MM.1S (cell line): ENCODE measurements at regions not wholly inside any gene's neighbourhood (a gene's known extent, or its start where the extent isn't known, plus 50 kb on each side); places are given as distances from the start of the nearest gene placed in this dataset.

Experiments used
- DNase-seq: peaks from one replicate; pipeline ENCODE4 v3.0.0-alpha.2; 2015
- H2AFZ ChIP-seq: fragments of 300-600 bp; sonication (generic); 2 replicates; pipeline ENCODE4 v1.6.0; 2016; ENCODE audit warnings: antibody characterized with exemption, low read length
- H3F3A ChIP-seq: fragments of 300-600 bp; sonication (generic); 2 replicates; pipeline ENCODE4 v1.6.1; 2016; ENCODE audit warnings: mild to moderate bottlenecking, antibody characterized with exemption, low read length, moderate library complexity, mixed read lengths; ENCODE audit not compliant: insufficient read depth
- H3K27ac ChIP-seq: fragments of 300-600 bp; sonication (generic); 2 replicates; pipeline ENCODE4 v1.5.1; 2016; ENCODE audit warnings: mild to moderate bottlenecking, low read length
- H3K27me3 ChIP-seq: fragments of 300-600 bp; sonication (generic); replicated peaks from 2 replicates; pipeline ENCODE4 v1.6.0; 2016; ENCODE audit warnings: low read length; ENCODE audit not compliant: insufficient read depth
- H3K36me3 ChIP-seq: fragments of 300-600 bp; sonication (generic); replicated peaks from 2 replicates; pipeline ENCODE4 v1.6.1; 2016; ENCODE audit warnings: mild to moderate bottlenecking, low read length, mixed read lengths; ENCODE audit not compliant: insufficient read depth
- H3K4me1 ChIP-seq: fragments of 300-600 bp; sonication (generic); 2 replicates; pipeline ENCODE4 v1.6.1; 2016; ENCODE audit warnings: low read length, mixed read lengths
- H3K4me2 ChIP-seq: fragments of 300-600 bp; sonication (generic); 2 replicates; pipeline ENCODE4 v1.6.0; 2016; ENCODE audit warnings: low read depth, low read length
- H3K4me3 ChIP-seq: fragments of 300-600 bp; sonication (generic); 2 replicates; pipeline ENCODE4 v1.5.1; 2016; ENCODE audit warnings: low read length, mixed read lengths
- H3K79me2 ChIP-seq: fragments of 300-600 bp; sonication (generic); 2 replicates; pipeline ENCODE4 v1.6.1; 2016; ENCODE audit warnings: mixed run types, low read length, mixed read lengths
- H3K9ac ChIP-seq: fragments of 300-600 bp; sonication (generic); 2 replicates; pipeline ENCODE4 v1.6.1; 2016; ENCODE audit warnings: low read length, mixed read lengths
- H3K9me2 ChIP-seq: fragments of 300-600 bp; sonication (generic); replicated peaks from 2 replicates; pipeline ENCODE4 v1.6.1; 2016; ENCODE audit warnings: mild to moderate bottlenecking, low read length, mixed read lengths; ENCODE audit not compliant: insufficient read depth
- H3K9me3 ChIP-seq: fragments of 300-600 bp; sonication (generic); replicated peaks from 2 replicates; pipeline ENCODE4 v1.6.1; 2016; ENCODE audit warnings: mild to moderate bottlenecking, low read length, mixed read lengths; ENCODE audit not compliant: insufficient read depth
- H4K20me1 ChIP-seq: fragments of 300-600 bp; sonication (generic); 2 replicates; pipeline ENCODE4 v1.6.1; 2016; ENCODE audit warnings: mild to moderate bottlenecking, low read length, moderate library complexity, mixed read lengths; ENCODE audit not compliant: insufficient read depth
- CTCF ChIP-seq: fragments of 300-600 bp; sonication (generic); IDR thresholded peaks from 2 replicates; pipeline ENCODE4 v1.5.1; 2016; ENCODE audit warnings: antibody characterized with exemption, low read length, mixed read lengths
- EZH2 ChIP-seq: fragments of 300-600 bp; sonication (generic); optimal IDR thresholded peaks from 2 replicates; pipeline ENCODE3; 2017; ENCODE audit warnings: low read depth, mild to moderate bottlenecking, antibody characterized with exemption, low read length, mixed read lengths
- EZH2phosphoT487 ChIP-seq: fragments of 300-600 bp; sonication (generic); IDR thresholded peaks from 2 replicates; pipeline ENCODE4 v1.6.1; 2018; ENCODE audit warnings: antibody characterized with exemption, low read length

GRCh38 chr15:36364377-36364776 is 215.0 kb upstream of the CDIN1 start:
- H3K4me2 ChIP-seq: no peak overlapping the region
- no peak overlapping the region for H3K9ac ChIP-seq
- no peak overlapping the region for H2AFZ ChIP-seq
- H3K9me2 ChIP-seq: no peaks in the 10 kb centered on the region
- no peaks in the 10 kb centered on the region for H3F3A ChIP-seq
- no peaks in the 10 kb centered on the region for H3K36me3 ChIP-seq
- H3K9me3 ChIP-seq: no peaks in the 10 kb centered on the region
- no peak for DNase-seq
- H3K4me3 ChIP-seq: no peak overlapping the region
- H3K27me3 ChIP-seq: no peaks in the 10 kb centered on the region
- no peaks in the 10 kb centered on the region for H3K79me2 ChIP-seq
- H4K20me1 ChIP-seq: no peaks in the 10 kb centered on the region
- TF ChIP-seq CTCF: no peak
- TF ChIP-seq EZH2: no peak
- no peak for TF ChIP-seq EZH2phosphoT487
- no peak overlapping the region for H3K27ac ChIP-seq
- no peaks in the 10 kb centered on the region for H3K4me1 ChIP-seq

- H3K79me2 ChIP-seq: no peaks in the 10 kb centered on the region
- no peak overlapping the region for H3K9ac ChIP-seq
- H3K9me3 ChIP-seq: no peaks in the 10 kb centered on the region
- DNase-seq: no peak
- no peak overlapping the region for H3K4me3 ChIP-seq
- TF ChIP-seq EZH2: no peak
- no peak for TF ChIP-seq EZH2phosphoT487
- no peak for TF ChIP-seq CTCF
- H2AFZ ChIP-seq: no peak overlapping the region
- H4K20me1 ChIP-seq: no peaks in the 10 kb centered on the region
- H3K27me3 ChIP-seq: no peaks in the 10 kb centered on the region
- H3K9me2 ChIP-seq: no peaks in the 10 kb centered on the region
- H3K4me1 ChIP-seq: no peaks in the 10 kb centered on the region
- H3K36me3 ChIP-seq: no peaks in the 10 kb centered on the region
- H3F3A ChIP-seq: no peaks in the 10 kb centered on the region
- no peak overlapping the region for H3K27ac ChIP-seq
- no peak overlapping the region for H3K4me2 ChIP-seq
Measured at GRCh38 chr15:36365963-36366362, 213.5 kb upstream of the CDIN1 start.

- no peak overlapping the region for H3K27ac ChIP-seq
- H3K79me2 ChIP-seq: no peaks in the 10 kb centered on the region
- H3K9me3 ChIP-seq: no peaks in the 10 kb centered on the region
- H3K9me2 ChIP-seq: no peaks in the 10 kb centered on the region
- no peaks in the 10 kb centered on the region for H3K4me1 ChIP-seq
- H3K36me3 ChIP-seq: no peaks in the 10 kb centered on the region
- no peak overlapping the region for H3K9ac ChIP-seq
- TF ChIP-seq EZH2 (no peak), EZH2phosphoT487 (no peak), CTCF (no peak)
- H4K20me1 ChIP-seq: no peaks in the 10 kb centered on the region
- H3F3A ChIP-seq: no peaks in the 10 kb centered on the region
- H3K27me3 ChIP-seq: no peaks in the 10 kb centered on the region
- H3K4me2 ChIP-seq: no peak overlapping the region
- no peak overlapping the region for H3K4me3 ChIP-seq
- no peak for DNase-seq
- no peak overlapping the region for H2AFZ ChIP-seq
Measured at GRCh38 chr15:36370051-36370730, 209.2 kb upstream of the CDIN1 start.
